Activated CD4-positive, alpha-beta T cell treated with anti-CD3 and anti-CD28 coated beads, Interleukin-2, amount 50 U/mL, for 1 hour (primary cell): ENCODE measurements at regions not wholly inside any gene's neighbourhood (a gene's known extent, or its start where the extent isn't known, plus 50 kb on each side); places are given as distances from the start of the nearest gene placed in this dataset.
"Not testable (repeated sequence)": the region's sequence is repeated elsewhere in the genome, so short reads cannot be mapped to it uniquely, and the experiment has no call there.

ENCODE experiments used
- DNase-seq: peaks from one replicate; pipeline ENCODE4 v3.0.0-alpha.2; 2020

DNA sequence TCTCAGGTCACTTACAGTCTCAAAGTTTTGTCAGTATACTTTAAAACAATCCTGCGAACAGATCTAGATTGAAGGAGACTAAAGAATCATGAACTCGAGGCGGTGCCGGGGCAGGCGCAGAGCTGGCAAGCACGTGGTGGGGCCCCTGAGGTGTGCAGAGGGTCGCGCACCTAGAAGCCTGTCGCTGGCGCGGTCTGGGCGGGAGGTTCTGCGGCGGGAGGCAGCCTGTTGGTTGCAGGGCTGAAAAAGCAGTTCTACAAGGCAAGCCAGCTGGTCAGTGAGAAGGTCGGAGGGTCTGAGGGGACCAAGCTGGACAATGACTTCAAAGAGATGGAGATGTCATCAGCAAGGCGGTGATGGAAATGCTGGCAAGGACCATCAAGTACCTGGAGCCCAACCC, 147.0 kb downstream of the GOSR1 start:
- DNase-seq = not testable (repeated sequence)

- not testable (repeated sequence) for DNase-seq
Measured at GRCh38 chr17:30609682-30610081, 132.5 kb downstream of the GOSR1 start.

GRCh38 chr17:30605523-30605922, 128.3 kb downstream of the GOSR1 start:
- DNase-seq = no peak

- no peak for DNase-seq
Measured at GRCh38 chr17:30605027-30605426, 127.8 kb downstream of the GOSR1 start.

DNA sequence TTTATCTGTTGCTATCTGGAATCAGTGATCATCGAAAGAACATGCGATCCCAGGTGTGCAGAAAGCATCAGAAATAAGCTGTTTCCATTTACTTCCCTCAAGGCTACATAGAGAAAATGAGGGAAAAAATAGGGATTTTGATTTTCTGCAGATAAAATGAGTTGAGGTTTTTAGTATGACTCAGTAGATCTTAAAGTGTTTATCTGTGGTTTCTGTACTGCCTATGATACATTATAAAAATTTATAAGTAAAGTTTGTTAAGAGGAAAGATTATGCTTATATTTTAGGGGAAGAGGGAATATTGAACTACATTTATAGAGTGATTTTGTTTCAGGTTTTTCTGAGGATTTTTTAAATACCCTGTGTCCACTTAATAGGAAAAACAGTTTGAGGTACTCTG, 125.2 kb downstream of the GOSR1 start:
- not testable (repeated sequence) for DNase-seq

GRCh38 chr17:30601984-30602383, 124.8 kb downstream of the GOSR1 start:
- DNase-seq = not testable (repeated sequence)

GRCh38 chr17:30600830-30601494, 123.8 kb downstream of the GOSR1 start:
- DNase-seq = peak; percentile 2

DNA sequence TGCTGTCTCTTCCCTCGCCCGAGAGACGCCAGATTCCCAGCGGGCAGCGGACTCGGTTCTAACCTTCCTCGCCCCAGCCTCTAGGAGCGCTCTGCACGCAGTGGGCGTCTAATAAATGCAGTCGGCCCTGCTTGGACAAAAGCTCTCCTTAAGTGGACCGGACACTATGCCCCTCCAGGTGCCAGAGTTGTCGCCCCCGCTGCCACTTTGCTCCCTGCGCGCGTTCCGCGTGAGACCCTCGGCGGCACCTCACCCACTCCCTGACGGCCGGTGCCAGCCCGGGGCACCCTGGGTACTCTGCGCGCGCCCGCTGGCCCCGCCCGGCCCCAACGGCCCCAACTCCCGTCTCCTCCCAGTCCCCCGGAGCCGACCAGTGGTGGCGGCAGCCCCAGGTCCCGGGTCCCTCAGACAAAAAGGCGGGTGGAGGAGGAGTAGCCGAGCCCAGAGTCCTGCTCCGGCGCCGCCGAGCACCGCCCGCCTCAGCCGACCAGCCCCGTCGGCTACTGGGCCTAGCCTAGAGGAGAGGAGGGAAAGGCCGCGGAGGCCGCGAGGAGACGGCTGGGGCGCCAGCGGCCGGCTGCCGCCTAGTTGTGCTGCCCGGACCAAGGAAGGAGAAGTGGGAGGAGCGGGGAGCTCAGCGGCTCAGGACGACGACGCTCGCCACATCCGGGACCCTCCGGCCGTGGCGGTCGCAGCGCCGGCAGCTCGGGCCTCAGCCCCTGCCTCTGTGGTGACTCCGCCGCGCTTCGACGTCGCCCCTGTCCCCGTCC, 123.0 kb downstream of the GOSR1 start:
- DNase-seq = peak; percentile 46

DNA sequence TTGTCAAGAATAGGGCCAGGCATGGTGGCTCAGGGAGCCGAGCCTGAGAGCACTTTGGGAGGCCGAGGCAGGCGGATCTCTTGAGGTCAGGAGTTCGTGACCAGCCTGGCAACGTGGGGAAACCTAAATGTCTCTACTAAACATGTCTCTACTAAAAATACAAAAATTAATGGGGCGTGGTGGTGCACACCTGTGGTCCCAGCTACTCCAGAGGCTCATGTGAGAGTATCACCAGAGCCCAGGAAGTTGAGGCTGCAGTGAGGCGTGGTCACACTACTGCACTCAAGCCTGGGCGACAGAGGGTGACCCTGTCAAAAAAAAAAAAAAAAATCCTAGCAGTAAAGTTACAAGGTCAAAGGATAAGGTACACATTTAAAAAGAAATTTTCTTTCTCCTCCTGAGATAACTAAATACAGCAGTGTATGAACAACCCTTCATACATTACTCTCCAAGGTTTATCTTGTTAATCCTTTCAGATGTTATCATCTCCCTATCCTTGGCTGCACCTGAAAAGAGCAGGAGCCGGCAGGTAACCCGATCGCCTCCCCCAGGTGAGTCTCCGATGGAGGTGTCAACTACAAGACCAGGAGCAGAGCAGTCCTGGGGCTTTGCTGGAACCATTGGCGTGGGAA, 122.3 kb downstream of the GOSR1 start:
- no peak for DNase-seq

GRCh38 chr17:30597776-30598288, 120.6 kb downstream of the GOSR1 start:
- DNase-seq = no peak

- DNase-seq = not testable (repeated sequence)
Measured at GRCh38 chr17:30596948-30597775, 120.0 kb downstream of the GOSR1 start.

DNA sequence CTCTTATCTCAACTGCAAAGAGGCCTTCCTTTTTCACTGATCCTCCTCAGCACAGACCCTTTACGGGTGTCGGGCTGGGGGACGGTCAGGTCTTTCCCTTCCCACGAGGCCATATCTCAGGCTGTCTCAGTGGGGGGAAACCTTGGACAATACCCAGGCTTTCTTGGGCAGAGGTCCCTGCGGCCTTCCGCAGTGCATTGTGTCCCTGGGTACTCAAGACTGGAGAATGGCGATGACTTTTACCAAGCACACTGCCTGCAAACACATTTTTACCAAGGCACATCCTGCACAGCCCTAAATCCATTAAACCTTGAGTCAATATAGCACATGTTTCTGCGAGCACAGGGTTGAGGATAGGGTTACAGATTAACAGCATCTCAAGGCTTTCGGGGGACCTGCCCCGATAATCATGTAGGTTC, 117.8 kb downstream of the GOSR1 start:
- not testable (repeated sequence) for DNase-seq

GRCh38 chr17:30594223-30594952, 117.2 kb downstream of the GOSR1 start:
- no peak for DNase-seq

DNA sequence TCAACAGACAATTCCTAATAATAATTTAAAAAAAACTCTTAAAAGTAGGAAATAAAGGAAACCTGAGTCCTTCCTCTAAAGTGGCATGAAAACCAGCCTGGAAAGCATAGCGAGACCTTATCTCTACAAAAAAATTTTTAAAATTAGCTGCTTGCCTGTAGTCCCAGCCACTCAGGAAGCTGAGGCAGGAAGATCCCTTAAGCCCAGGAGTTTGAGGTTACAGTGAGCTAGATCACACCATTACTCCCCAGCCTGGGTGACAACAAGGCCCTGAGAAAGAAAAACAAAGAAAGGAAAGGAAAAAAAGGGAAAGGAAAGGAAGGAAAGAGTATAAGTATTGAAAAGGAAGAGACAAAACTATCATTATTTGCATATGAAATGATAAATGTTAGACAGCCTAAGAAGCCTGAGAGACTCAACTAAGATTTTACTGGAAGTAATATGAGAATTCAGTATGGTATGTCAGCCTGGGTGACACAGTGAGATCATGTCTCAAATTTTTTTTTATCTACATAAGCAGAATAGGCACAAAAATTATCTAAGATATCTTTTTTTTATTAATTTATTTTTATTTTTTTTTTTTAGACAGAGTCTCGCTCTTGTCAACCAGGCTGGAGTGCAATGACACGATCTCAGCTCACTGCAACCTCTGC, 113.0 kb downstream of the GOSR1 start:
- no peak for DNase-seq

GRCh38 chr17:30589431-30589830, 112.2 kb downstream of the GOSR1 start:
- DNase-seq = no peak

GRCh38 chr17:30588798-30589247, 111.6 kb downstream of the GOSR1 start:
- no peak for DNase-seq

- no peak for DNase-seq
Measured at GRCh38 chr17:30586818-30587595, 109.8 kb downstream of the GOSR1 start.

DNA sequence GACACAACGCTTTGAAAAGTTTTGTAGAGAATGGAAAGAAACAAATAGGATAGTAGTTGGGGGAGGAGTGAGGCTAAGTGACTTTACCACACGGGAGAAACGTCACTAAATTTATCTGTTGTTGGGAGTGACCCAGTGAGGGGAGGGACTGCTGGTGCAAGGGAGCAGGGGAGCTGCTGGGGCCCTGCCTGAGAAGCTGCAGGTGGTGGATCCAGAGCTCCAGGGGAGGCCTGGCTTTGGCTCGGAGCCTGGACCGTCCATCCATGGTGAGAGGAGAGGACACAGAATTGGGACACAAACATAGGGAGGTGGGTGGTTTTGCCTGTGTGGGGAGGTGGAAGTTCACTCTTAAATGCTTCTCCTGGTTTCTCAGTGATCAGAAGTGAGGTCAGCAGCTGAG, 107.6 kb downstream of the GOSR1 start:
- DNase-seq = no peak

DNA sequence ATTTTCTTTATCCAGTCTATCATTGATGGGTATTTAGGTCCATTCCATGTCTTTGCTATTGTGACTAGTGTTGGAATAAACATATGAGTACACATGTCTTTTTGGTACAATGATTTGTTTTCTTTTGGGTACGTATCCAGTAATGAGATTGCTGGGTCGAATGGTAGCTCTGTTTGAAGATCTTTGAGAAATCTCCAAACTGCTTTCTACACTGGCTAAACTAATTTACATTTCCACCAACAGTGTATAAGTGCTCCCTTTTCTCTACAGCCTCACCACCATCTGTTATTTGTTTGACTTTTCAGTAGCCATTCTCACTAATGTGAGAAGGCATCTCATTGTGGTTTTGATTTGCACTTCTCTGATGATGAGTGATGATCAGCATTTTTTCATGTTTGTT, 103.7 kb downstream of the GOSR1 start:
- DNase-seq = no peak

- no peak for DNase-seq
Measured at GRCh38 chr17:30579610-30580315, 102.6 kb downstream of the GOSR1 start.
